Stimulated activated CD4-positive, alpha-beta T cell treated with anti-CD3 and anti-CD28 coated beads, Interleukin-1b, Interleukin-23, amount 100 ng/mL, for 1 hour (primary cell): ENCODE measurements at regions not wholly inside any gene's neighbourhood (a gene's known extent, or its start where the extent isn't known, plus 50 kb on each side); places are given as distances from the start of the nearest gene placed in this dataset.

Source experiments
- DNase-seq, 2 donors: peaks; one replicate each; pipeline ENCODE4 v3.0.0-alpha.2; 2020; ENCODE audit warnings: low read depth in 2 of 2

DNA sequence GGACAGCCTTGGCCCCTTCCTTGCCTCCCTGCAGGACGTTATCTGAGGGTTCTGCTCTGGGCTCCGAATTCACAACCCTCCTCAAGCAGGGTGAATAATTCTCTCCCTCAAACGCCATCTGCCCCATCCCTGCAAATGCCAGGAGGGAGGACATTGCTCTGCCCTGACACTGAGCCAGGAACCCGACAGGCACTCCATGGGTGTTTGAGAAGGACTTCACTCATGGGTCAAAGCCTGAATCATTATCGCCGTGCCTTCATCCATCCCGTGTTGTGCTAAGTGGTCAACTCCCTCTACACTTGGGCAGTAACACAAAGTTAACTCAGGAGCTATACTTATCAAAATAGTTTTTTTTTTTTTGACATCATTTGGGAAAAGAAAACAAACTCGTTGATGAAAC is 261.8 kb upstream of the IGF1R start:
- no peak for DNase-seq

DNA sequence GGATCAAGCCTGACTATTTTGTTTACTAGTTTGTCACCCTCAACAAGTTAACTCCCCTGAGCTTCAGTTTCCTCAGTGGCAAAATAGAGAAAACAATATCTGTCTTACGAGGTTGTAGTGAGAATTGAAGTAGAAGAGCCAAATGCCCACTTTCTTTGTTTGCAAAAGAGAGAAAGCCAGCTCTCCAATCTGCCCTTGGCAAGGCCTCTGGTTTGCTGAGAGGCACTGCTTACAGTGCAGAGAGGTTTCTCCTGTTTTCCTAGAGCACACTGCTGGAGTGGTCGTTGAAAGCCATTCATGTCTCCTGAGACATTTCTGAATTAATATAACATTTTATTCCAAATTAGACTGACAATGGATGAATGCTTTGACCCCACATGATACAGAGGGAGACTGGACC is 260.5 kb upstream of the IGF1R start:
- no peak for DNase-seq

DNA sequence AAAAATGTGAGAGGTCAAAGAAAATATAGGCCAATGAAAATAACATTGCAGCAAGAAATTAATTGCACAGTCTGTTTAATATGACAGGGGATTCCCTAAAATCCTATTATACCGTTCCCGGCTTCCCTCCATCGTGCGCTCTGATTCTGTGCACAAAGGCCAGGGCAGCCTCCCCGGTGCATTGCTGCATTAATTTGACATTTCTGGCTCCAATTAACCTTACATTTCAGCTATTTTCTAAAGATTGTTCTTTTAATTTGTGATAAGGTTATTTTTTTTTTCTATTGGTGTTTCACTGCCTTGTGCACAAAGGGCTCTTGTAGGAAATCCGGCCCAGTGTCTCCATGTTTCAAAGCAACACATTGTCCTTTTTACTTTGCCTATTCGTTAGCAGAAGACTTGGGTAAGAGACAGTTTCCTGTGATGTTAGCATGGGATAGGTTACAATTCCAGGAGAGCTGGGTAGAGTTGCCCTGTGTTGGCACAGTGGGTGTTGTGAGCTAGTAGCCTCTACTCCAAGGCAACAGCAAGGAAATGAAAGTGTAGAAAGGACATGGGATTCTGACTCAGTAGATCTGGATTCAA is 257.3 kb upstream of the IGF1R start:
- no peak for DNase-seq

DNA sequence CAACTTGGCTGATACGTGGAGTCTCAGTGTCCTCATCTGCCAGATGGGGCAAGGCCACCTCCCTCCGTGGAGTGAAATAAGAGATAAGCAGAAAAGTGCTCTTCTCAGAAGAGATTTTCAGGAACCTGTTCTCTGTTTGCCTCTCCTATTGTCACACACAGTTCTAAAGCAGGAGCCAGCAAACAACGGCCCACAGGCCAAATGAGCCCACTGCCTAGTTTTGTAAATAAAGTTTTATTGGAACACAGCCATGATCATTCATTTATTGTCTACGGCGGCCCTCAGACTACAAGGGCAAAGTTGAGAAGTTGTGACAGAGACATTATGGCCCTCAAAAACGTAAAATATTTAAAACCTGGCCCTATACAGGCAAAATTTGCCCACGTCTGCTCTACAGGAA is 256.8 kb upstream of the IGF1R start:
- no peak for DNase-seq

DNA sequence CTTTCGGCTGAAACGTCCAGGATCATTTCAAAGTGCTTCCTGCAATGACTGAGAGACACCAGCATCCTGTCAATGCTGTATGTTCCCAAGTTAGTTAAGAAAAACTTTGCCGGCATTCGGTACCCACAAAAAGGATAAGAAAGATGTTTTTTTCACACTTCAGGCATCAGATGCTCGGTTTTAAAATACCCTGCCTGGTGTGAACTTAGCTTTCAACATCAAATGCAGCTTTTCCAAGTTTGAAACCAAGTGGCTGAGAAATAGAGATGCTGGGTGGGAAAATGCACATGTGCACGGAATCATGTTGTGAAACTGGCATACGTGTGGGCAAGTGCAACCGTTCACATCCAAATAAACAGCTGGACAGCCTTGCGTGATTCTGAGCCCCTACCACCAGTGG is 254.9 kb upstream of the IGF1R start:
- no peak for DNase-seq

DNA sequence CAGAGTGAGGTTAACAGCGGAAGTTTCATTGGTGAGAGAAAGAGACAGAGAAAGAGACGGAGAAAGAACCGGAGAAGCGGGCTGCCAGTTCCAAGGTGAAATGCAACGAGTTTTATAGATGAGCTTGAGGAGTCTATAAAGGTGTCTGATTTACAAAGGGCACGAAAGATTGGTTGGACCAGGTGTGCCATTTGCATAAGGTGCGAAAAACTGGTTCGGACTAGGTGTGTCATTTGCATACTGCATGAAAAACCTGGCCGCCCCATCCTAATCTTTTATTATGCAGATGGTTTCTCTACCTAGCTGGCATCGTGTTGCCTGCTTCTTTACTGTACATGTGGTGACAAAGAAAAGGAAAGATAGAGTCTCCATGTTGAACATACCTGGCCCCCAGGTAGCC is 253.8 kb upstream of the IGF1R start:
- no peak for DNase-seq

DNA sequence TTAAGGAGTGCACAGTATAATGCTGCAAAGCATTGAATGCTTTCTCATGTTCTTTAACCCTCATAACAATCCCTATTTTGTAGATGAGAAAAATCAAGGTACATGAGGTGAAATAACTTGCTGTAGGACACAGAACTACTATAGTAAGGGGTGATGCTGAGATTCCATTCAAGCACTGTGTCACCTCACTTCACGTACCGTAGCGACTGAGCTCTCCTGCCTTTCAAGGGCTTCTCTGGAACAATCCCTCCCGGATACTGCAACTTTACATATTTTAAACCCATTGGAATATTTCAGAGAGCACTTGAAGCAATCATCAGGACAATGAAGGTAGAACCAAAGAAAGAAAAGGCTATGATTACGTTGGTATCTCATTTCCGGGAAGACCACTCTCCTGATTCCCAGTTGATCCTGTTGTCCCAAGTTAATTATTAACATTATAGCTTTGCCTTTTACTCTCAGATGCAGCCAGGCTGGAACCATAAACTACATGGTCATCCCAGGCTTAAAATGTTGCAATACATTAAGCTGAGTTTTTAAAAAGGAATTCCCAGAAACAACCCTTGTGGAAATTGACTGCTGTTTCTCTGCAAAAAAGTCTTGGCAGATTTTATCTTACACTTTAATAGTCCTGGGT is 252.2 kb upstream of the IGF1R start:
- no peak for DNase-seq

DNA sequence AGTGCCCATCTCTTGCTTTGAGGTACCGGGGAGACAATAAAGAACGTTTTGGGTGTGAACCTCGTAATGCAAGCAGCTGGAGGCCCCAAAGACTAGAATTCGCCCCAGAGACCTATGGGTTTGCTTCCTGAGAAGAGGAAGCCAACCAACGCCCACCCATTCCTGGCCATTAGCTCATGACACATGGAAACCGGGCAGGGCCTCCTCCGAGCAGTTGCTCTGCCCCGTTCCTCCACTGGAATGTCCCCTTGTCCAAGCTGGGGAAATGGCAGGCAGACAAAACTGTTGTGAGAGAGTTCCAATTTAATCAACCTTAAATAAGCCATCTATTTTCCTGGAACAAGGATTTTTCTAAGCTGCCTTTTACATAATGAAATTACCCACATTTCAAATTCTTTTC is 250.9 kb upstream of the IGF1R start:
- DNase-seq, result no peak

DNA sequence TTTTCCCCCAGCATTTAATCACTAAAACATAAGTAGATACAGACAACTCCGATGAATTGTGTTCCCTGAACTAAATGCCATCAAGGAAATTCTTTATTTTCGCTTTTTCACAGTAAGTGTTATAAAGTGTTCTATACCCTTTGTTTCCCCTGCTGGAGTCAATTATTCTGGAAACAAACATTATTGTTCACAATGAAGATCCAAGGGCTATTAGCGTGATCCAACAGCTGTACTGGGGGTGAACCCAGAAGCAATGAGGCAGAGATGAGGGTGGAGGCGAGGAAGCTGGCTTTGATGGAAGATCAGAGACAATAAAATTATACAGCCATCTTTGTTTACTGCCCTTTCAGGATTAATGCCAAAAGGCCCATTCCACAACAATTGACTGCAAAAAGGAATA is 250.3 kb upstream of the IGF1R start:
- DNase-seq, result no peak

DNA sequence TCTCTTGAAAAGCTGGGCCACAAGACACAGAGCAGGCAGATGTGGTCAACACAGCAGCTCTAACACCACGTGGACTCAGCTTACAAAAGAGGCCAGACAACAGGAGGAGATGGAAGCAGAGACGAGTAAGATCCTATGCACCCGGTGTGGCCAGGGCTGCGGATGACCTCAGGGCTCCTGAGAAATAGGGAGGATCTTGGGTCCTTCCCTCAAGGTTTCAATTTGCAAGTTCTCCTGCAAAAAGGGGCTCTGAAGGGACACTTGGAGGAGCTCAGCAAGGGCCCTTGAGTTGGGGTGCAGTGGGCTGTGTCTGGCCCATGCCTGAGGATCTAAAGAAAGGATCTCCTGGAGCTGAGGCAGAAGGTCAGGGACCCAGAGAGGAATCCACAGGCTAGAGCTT is 249.5 kb upstream of the IGF1R start:
- DNase-seq, result no peak

DNA sequence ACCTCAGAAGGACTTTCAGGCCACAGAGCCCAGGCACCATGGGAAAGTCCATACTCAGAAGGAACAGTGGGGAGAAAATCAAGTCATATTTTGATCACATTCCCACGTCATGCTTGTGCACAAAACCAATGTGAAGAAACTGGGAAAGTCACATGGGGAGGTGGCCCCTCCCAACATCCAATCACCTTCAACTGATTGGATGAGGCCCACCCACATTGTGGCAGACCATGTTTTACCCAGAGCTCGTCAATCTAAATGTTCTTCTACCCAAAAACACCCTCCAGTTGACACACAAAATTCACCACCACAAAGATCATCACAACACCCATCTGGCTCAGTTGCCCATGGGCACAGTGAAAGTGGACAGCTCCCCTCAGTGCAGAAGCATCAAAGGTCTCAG is 248.2 kb upstream of the IGF1R start:
- no peak for DNase-seq

DNA sequence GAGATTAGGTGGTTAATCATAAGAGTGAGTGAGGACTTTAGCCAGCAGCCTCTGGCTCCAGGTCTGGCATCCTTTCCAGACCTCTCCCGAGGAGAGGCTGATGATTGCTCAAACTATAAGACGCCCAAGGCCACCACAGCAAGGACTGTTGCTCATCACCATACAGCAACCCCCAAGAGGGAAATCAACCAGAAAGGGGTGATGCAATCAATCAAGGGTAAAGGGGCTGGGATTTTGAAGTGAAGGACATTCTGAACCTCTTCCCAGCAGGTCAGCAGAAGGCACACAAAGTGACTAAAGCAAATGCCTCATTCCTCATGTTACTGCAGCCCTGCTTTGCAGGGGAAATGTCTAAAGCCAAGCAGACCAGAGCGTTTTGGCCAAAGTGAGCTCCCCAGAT is 247.3 kb upstream of the IGF1R start:
- no peak for DNase-seq

DNA sequence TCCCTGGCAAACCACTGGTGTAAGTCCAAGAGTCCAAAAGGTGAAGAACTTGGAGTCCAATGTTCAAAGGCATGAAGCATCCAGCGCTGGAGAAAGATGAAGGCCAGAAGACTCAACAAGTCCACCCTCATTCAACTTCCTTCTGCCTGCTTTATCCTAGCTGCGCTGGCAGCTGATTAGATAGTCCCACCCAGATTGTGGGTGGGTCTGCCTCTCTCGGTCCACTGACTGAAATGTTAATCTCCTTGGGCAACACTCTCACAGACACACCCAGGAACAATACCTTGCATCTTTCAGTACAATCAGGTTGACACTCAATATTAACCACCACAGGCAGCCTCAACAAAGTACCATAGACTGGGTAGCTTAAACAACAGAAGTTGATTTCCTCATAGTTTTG is 245.9 kb upstream of the IGF1R start:
- no peak for DNase-seq

DNA sequence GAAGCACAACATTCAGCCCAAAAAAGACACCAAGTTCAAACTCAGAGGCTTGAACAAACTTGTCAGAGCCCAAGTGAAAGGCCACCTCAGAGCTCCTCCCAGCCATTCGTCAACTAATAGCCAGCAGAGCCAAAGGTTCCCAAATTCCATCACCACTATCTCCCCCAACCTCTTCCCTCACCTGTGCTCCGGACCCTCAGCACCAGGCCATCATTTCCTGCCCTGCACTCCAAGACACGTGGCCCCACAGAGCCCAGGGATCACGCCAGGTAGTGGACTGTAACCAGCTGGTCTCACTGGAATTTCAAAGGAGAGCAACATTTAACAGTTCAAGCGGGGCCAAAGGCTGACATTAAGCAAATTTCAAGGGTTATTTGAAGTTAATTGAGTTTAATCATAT is 245.2 kb upstream of the IGF1R start:
- DNase-seq, result no peak

DNA sequence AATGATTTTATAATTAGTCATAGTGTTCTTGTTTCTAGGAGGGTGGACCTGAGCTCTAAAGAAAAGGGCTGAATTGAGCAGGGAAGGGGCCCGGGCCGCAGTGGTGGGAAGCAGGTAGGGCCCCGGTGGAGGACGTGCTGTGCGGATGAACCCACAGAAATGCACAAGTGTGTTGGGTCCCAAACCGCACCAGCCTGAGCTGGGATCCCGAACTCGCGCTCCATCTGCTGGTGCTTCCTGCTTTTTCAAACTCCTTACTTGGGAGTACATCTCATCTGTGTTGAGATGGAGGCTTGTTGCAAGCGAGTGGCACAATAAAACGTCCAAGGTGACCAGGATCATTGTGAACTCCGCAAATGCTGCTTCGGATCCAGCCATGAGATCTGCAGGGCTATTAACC is 244.8 kb upstream of the IGF1R start:
- no peak for DNase-seq

DNA sequence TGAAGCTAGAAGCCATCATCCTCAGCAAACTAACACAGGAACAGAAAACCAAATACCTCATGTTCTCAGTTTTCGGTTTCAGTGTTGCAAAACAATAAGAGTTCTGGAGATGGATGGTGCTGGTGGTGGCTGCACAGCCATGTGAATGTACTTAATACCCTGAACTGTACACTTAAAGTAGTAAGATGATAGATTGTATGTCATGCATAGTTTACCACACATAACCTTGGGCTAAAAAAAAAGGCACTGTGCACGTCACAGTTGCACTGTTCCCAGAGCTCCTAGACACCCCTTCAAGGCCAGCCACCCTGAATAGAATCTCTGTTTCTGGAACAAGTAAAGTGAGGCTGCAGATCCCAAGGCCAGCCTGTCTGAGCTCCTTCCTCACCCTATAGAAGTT is 243.3 kb upstream of the IGF1R start:
- no peak for DNase-seq

DNA sequence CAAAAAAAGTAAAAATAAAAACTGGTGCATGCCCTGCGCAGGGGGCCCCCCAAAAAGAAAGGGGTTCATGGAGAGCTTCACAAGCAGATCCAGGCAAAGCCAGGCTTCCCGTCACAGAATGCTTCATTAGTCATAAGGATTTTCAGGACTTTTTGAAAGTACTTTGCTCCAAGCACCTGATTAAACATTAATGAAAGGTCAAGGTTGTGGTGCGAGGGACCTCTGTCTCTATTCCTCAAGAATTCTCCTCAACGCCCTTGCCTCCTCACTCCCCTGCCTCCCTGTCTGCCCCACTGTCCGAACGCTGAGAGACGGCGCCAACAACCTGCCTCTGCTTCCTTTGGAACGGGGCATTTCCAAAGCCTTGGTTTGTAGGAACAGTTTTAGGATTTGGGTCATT is 240.1 kb upstream of the IGF1R start:
- DNase-seq, result no peak

DNA sequence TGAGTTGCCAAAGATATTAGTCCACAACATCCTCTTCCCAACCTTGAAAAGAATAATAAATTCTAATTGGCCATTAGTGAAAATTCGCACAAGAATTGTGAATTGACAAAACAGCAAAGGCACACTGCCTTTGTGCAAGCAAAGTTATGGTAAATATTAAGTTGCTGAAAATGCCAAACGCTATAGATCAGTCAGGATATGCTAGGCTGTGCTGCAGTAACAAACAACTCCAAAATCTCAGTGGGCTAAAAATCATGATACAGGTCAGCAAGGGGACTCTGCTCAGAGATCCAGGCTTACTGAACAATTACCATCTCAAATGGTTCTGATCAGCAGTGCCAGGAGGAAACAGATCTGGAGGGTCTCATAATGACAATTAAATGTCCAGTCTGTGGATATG is 238.0 kb upstream of the IGF1R start:
- DNase-seq, result no peak

DNA sequence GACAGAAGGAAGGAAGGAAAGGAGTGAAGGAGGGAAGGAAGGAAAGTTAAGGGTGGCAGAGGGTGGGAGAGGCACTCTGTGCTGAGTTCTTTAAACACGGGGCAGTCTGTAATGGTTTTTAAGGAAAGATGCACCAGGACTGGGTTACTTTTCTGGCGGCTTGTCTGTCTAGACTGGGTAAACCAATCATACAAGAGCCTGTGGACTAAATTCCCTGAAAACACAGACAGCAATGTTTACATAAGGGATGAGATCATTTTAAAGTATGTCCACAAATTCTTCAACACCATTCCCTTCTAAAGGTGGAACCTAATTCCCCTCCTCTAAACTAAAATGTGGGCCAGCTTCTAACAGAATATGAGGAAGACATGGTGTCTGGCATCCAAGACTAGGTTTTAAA is 235.5 kb upstream of the IGF1R start:
- no peak for DNase-seq

DNA sequence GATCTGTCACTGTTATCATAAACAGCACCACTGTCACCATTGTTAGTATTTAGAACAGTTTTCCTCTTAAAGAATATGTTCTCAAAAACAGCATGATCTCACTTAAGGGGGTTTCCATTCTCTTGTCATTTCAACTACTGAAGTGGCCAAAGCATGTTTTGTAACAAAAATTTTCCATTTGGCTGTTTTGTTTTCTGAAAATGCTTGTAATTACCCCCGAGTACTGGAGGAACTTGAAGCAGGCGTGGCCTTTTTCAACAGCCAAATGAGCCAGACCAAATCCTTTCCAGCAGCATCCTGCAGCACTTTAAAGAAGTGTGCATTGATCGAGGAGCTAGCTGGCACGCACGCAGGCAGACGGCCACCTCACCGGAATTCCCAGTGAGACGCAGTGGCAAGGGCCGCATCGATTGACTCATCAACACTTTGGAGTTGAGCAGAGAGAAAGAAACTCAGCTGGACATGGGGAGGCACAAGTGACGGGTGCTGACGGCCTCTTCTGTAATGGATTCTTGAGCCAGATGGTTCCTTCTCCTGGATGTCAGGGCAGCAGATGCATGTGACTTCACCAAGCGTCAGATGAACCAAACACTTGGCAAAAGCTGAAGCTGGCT is 234.3 kb upstream of the IGF1R start:
- no peak for DNase-seq

DNA sequence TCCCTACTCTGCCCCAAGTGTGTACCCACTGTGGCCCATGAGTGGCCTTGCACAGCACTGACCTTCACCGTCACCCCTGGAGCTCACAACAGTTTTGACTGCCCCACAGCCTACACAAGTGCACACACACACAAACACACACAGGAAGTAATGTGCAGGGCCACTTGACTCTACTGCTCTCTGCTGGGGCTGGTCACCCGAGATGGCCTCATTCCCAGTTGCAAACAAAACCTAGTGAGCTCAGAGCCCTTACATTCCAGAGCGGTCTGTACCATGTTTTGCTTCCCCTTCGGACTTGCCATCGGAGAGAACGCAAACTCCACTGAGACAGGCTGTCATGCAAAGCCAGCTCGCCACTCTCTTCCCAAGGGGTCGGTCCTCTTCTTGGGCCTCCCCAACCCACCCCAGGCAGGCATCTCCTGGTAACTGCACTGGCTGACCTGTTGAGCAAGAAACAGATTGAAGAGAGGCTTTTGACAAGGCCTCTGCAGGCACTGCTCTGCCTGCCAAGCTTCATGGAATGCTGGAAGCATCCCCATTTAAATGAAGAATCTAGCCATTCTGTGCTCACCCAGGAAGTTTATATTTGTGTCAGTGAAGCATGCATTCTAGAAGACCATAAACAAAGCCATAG is 232.0 kb upstream of the IGF1R start:
- no peak for DNase-seq

DNA sequence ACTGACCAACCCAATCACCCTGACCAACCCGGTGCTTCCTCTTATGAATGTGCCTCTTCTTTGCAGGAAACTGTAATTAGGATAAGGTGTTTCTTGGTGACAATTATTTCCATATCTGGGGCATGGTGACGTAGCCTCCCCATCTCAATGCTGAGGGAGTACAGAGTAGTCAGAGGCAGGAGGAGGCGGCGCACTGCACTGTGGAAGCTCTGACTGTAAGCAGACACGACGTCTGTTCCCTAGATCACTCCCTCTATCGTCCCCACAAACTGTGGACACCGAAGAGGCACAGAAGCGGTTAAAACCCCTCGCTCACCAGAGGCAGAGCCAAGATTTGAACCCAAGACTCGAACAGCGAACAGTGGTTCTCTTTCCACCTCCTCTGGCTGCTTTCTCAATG is 231.0 kb upstream of the IGF1R start:
- DNase-seq, result no peak

DNA sequence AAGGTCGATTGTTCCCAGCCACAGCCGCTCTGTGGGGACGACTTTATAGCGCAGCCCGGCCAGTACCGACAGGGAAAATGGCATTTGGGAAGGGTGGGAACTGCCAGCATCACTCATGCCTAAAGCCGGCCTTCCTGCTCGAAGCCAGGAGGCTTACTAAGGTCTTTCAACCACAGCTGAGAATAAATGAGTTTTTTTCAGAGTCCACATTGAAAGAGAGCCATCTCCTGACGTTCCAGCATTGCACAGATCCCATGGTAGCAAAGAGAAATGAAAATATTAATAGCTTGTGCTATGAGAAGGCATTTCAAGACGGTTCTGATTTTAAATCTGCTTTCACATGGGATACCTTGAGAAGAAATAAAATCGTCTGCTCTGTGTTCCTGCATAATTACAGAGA is 230.2 kb upstream of the IGF1R start:
- DNase-seq, result no peak
